NCI-H82 treated with DMSO at 0.1 percent for 48 hours (cell line): ENCODE measurements at regions not wholly inside any gene's neighbourhood (a gene's known extent, or its start where the extent isn't known, plus 50 kb on each side); places are given as distances from the start of the nearest gene placed in this dataset.

ENCODE experiments used
- DNase-seq: peaks from one replicate; lab custom pipeline; 2025; ENCODE audit not compliant: unreplicated experiment; lab: John Stamatoyannopoulos, UW

DNA sequence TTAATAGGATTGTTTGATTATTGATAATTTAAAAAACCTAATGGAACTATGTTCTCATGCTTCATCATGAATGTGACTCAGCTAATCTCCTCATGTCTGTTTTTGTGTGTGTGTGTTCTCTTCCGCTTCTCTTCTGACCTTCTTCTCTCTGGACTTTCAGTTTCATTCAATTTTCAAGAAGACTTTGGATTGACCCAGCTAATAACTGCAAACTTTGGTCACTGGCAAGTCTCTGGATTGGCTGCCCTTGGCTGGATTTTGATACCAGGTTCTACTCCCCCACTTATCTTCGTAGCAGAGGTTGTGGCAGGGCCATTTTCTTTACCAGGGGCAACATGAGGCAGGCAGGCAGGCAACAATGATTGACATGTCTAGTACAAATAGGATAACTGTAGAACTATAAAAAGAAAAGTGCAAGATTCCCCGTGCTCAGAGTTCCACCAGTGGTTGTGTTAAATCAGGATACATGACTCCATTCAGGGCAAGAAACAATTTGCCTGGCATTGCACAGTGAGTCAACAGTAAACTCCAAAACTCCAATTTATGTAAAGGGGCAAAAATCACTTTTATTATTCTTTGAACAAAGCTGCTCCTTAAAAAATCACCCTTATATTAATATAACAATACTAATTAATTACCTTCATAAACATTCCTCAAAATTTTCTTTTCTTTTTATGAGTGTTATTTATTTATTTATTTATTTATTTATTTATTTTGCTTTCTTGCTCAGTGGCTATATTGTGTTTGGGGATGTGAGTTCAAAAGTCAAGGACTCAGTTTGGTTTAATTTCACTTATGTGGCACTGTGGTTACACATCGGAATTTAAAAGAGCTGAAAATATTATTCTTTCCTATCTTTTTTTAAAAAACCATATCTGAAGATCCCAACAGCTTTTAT is 167.6 kb downstream of the RND3 start:
- DNase-seq: no peak

DNA sequence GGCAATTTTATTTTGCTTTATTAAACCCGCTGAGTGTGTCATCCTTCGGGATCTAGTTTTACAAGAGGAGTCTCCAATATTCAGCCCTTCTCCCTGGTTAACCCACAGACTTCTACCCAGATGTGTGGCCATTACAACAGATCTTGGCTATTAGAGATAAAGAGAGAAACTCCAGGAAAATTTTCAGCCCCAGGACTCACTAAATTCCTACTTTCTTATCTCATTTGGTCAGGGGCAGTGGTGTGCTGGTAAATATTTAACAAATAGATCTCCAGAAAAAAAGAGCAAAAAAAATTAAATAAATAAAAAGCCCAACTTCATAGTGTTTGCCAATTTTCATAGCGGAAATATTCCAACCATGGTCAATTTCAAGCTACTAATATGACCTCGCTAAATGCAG is 168.4 kb downstream of the RND3 start:
- DNase-seq: no peak

DNA sequence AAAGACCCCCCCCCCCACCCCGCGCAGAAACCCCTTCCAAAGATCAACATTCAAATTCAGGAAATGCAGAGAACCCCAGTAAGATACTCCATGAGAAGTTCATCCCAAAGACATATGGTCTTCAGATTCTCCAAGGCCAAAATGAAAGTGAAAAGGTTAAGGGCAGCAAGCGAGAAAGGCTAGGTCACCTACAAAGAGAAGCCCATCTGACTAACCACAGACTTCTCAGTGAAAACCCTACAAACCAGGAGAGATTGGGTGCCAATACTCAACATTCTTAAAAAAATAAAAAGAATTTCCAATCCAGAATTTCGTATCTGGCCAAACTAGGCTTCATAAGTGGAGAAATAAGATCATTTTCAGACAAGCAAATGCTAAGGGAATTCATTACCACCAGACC is 175.2 kb downstream of the RND3 start:
- DNase-seq: no peak

DNA sequence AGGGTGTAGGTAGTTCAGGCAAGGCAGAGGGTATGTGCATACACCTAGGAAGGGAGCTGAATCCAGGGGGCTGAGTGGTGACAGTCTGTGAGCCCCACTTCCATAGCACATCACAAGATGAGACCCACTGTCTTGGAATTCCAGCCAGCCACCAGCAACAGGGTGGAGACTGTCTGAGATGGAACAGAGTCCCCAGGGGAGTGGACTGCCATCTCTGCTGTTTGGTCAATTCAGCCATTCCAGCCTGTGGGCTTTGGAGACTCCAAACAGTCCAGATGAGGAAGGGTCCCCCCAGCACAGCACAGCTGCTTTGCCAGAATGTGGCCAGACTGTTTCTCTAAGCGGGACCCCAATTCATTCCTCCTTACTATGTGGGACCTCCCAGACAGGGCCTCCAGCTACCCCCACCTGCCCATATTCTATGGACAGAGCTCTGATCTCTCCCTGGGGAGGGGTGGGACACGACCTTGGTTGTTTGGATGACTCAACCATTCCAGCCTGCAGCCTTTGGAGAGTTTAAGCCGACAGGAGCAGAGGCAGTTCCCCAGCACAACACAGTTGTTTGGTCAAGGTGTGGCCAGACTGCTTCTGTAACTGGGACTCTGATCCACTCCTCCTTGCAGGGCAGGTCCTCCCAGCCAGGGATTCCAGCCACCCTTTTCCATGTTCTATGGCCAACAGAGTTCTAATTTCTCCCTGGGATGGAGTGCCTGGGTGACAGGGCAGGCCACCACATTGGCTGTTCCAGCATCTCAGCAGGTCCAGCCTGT is 178.0 kb downstream of the RND3 start:
- DNase-seq: no peak

DNA sequence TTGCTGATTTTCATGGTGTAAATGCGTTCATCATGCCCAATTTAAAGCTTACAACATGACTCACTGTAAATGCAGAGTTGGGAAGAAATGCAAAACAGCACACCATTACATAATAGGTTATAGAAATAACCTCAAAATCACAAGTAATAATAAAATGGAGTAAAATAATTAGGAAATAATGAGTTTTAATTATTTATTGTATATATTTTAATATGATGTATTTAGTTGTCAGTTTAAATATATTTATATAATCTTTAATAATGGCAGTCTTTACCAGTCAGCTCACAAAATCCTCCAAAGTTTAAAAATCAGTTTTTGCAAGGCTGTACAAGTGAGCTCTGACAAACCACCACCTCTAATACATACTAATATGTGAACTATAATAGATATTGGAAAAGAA is 180.2 kb downstream of the RND3 start:
- DNase-seq: no peak

DNA sequence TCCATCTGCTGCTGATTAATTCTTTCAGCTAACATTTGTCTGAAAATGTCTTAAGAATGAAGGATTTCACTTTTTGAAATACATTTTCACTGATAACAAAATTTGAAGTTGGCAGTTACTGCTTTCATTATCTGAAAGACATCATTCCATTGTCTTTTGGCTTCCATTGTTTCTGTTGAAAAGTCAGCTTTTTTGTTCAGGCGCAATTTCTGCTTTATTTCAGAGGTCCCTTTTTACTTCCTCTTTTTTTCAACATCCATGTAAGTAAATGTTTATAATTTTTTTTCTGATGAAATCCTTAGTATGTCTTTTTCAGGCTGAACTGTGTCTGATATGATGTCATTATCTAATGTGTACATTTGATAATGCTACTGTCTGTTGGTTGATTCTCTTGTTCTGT is 184.2 kb downstream of the RND3 start:
- DNase-seq: no peak

DNA sequence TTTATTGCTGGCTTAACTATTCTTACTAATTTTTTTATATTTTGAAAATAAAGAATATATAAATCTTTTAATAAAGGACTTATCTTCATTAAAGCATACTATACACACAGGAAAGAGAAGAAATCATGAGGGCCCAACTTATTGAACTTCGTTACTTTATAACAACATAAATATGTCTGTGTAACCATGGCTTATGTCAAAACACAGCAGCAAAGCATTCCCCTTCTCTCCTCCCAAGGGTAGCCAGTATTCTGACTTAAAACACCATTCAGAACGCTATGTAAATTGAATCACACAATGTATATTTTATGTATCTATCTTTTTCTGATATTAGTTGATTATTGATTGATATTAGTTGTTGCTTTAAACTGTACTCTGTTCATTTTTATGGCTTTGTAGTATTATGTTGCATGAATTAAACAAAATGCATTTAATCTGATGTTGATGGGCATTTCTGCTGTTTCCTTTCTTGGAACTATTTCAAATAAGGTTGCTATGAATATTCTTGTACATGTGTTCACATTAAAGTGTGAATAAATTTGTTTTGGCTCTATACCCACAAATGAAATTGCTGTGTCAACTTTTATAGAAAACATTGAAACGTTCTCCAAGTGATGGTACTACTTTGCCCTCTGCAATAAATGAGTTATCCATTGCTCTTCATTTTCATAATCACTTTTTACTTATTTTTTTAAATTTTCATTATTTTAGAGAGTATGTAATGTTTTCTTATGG is 188.7 kb downstream of the RND3 start:
- DNase-seq: no peak

DNA sequence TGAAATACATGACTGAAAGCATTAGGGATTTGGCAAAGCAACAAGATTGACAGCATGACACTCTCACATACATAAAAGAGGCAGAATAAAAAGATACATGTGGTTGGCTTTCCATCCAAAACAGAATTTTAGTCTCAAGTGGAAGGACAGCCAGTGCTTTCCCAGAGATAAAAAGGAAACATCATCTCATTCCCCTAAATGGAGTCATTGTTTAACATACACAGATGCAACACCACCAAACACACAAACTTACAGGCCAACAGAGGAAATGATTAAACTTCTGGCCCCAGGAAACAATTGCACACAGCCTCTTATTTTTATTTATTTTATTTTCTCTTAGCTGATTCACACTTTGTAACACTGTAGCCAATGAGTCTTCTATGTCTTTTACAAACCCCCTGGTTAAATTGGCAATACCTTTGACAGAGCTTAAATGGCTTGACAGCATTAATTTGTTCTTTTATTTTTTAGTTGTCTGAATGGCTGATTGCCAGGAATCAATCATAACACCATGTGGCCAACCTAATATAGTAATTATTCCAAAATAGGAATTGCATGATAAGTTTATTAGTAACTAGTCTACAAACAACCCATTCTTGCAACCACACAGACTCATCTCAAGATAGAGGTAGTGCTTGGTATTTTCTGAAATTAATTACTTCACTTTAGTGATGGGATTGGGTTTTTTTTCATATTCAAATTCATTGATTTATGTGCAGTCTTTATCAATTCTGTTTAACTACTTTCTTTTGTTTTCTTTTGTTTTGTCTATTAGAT is 190.5 kb downstream of the RND3 start:
- DNase-seq: no peak

DNA sequence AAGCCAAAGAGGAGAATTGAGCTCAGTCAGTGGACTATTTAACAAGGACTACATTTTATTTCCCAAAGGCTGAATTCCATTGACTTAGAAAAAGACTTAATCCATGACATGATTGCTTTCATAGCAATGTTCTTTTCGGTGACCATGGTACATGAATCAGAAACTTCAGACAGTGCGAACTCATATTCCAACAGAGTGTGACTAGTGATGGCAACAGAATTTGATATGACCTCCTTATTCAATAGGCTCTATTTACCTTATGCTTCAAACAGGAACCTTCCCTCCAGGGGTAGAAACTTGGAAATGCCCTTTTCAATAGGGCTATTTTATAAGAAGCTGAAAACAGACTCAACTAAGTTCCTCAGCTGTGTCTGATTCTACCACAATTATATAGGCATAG is 191.9 kb downstream of the RND3 start:
- no peak for DNase-seq

DNA sequence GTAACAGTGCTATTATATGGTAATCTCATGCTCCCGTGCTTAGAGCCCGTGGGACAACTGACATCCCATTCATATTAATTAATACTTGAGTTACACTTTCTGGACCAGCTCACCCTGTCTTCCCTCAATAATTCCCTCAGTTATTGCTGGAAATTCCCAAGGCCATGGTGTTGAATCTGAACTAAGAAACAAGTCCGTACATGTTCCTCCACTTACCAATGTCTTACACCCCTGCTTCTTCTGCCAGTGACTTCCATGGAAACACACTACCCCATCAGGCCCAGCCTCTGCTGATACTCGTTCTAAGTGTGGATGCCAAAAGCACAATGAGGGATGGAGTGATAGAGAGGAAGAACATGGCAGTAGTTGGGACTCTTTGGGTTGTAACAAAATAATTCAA is 193.7 kb downstream of the RND3 start:
- no peak for DNase-seq

DNA sequence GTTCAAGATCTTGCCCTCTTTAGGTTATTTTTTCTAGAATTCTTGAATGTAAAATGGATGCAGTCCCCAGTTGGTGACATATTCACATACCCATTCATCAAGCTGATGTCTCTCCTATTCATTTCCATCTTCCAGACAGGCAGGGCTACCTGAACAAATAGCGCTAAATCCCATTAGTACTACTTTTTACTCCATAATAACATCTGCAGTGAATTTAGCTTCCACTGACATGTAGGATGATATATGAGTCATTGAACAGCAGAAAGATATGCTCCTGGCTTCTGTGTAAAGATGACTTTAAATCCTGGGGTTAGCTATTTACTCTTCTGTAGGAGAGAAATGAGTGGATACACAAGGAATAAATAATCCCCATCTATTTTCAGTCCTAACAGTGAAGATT is 194.7 kb downstream of the RND3 start:
- no peak for DNase-seq

DNA sequence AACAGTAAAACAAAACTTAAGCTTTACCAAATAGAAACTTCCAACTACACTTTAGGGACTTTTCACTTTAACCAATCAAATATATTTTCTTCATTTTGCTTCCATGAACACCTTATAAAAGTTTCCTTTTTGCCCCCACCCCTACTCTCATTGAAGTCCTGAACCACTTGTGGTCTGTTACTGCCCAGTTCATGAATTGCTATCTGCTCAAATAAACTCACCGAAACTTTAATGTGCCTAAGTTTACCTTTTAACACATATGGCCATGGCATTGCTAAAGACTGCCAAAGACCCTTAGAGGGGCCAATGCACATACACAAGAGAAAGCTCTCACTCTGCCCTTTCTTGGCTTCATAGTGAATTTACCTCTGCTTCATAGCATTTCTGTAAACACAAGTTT is 195.3 kb downstream of the RND3 start:
- no peak for DNase-seq

DNA sequence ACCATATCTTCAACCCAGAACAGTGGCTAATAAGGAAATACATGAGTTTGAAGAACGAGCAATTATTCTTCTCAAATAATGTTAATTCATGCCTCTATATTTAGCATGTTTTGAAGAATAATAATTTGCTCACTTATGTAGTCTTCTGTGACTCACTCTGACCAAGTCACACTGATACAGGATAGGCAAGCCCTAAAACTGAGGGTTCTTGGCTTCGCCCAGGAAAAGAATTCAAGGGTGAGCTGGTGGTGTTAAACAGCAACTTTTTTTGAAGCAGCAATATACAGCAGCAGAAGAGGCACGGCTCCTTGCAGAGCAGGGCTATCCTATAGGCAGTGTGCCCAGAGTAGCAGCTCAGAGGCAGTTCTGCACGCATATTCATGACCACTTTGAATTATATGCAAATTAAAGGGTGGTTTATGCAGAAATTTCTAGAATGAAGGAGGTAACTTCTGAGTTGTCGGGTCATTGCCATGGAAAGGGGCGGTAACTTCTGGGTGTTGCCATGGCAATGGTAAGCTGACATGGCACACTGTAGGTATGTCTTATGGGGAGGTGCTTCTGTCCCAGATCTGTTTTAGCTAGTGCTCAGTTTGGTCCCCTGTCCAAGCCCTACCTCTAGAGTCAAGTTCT is 200.6 kb downstream of the RND3 start:
- DNase-seq: no peak

DNA sequence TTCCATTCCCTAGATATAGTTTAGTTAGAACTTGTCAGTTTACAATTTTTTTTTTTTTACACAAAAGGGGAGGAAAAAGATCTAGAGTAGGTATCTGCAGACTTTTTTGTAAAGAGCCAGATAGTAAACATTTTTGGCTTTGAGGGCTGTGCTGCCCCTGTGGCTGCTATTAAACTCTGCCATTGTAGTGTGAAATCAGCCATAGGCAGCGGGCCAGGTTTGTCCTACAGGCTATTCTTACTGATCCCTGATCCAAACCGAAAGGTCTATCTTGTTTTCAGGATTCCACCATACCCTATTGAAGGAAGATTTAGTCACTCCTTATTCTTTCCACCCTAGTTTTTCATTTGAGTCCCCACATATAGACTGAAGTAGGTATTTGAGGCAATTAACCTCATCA is 203.4 kb downstream of the RND3 start:
- no peak for DNase-seq

DNA sequence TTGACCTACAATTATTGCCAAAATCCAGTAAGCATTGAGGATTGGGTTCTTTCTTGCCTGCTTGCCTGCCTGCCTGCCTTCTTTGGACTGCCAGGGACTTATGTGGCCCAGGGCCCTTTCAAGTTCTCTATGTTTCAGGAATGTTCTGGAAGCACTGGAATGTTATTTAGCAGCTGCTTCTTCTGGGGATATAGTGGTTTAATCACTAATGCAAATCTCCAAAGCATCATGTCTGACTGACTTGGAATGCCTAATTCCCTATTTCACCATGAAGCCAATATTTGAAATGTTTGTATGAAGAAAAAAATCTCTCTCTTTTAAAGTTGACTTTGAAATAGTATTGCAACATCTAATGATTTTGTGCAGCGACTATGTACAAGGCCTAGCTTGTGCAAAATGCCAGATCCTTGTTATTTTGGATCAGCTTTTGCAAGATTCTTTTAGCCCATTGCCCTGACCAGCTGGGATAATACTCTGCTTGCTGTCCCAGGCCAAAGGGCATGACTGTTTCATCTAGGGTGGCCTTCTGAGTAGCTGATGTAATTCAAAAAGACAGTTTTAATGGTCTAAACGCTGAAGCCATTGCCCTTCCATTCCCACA is 204.6 kb downstream of the RND3 start:
- no peak for DNase-seq

DNA sequence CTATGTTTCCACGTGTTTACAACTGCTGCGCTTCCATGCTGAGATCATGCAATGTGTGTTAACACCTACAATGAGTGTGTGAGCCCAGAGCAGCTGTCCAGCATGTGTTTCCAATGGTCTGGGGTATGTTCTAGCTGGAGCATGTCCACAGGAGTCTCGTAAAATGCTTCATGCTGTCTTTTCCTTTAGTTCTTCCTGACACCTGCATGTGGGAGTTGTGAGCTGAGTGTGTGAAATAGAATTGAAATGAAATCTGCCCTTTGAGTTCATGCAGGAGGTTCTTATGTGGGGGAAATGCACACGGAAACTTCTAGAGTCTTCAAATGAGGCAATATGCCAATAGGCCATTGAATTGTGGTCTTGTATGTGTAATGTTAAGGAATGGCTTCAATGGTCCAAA is 205.1 kb downstream of the RND3 start:
- no peak for DNase-seq

DNA sequence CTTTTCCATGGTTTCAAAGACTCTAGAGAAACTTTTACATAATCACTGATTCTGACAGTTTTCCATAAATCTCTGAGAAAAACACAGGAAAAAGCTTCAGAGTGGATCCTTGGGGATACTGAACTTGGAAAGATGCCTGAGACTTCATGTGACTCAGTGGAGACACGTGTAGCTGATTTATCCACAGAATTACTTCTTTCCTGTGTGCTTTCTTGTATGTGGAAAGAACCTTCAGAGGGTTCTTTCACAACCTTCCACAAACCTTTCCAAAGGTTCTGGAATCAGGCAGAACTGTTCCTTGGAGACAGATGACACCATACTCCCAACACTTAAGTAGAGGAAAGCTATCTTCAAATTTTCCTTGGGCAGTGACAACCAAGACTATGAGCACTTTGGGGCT is 207.2 kb downstream of the RND3 start:
- DNase-seq: no peak

DNA sequence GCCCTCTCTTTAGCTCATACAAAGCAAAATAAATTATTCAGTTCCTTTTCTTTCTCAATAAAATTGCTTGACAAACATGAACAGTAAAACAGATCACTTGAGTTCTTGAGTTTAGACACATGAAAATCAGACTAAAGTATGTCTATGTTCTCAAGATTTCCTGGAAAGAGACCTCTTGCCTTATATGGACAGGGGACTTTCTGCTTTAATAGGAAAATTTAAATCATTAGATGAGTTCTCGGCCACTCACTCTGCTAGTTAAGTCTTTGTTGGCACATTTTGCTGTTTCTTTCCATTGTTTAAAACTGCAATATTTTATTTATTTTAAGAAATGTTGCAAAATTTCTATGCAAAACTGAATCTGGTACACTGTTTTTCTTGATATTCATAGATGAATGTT is 207.8 kb downstream of the RND3 start:
- DNase-seq: no peak

DNA sequence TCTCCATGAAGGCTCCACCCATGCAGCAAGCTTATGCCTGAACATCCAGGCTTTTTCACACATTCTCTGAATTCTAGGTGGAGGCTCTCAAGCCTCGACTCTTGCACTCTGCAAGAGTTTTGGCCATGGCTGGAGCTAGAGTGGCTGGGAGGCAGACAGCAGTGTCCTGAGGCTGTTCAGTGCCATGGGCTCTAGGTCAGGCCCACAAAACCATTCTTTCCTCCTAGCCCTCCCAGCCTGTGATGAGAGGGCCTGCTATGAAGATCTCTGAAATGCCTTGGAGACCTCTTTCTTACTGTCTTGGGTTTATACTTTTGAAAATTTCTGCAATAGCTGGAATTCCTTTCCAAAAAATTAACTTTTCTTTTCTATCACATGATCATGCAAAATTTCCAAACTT is 210.7 kb downstream of the RND3 start:
- DNase-seq: no peak

DNA sequence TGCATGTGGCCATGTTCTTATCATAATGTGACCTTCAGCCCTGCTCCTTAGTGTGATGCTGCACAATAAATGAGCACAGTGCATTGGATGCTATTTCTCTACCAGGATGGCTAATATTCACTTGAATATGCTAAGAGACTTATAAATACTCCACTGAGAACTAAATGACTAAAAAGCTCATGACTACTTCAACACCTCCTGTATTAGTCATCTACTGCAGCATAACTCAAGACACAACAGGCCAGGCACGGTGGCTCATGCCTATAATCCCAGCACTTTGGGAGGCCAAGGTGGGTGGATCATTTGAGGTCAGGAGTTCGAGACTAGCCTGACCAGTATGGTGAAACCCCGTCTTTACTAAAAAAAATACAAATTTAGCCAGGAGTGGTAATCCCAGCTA is 213.4 kb downstream of the RND3 start:
- DNase-seq: no peak
